ENCODE measurements at regions not wholly inside any gene's neighbourhood (a gene's known extent, or its start where the extent isn't known, plus 50 kb on each side); places are given as distances from the start of the nearest gene placed in this dataset.
"Not testable (repeated sequence)": the region's sequence is repeated elsewhere in the genome, so short reads cannot be mapped to it uniquely, and the experiment has no call there.

DNA sequence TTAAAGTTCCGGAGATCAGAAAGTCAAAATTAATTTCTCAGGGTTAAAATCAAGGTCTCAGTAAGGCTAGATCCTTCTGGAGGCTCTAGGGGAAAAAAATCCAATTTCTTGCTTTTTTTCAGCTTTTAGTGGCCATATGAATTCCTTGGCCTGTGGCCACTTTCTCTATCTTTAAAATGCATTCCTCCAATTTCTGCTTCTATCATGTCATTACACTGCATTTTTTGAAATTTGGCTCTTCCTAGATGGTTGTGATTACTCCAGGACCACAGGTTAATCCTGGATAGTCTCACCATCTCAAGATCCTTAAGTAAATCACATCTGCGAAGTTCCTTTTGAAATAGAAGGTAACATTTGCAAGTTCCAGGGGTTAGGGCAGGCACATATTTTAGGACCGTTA, 1294.9 kb upstream of the CITED2 start:
- no peak for DNase-seq

DNA sequence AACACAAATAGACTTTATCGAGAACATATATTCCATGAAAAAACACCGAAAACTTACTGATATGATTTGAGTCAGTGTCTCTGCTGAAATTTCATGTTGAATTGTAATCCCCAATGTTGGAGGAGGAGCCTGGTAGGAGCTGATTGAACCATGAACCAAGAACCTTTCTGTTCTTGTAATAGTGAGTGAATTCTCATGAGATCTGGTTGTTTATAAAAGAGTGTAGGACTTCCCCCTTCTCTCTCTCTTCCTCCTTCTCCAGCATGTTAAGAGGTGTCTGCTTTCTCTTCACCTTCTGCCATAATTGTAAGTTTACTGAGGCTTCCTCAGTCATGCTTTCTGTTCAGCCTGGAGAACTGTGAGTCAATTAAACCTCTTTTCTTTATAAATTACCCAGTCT, 1289.3 kb upstream of the CITED2 start:
- DNase-seq, result no peak

DNA sequence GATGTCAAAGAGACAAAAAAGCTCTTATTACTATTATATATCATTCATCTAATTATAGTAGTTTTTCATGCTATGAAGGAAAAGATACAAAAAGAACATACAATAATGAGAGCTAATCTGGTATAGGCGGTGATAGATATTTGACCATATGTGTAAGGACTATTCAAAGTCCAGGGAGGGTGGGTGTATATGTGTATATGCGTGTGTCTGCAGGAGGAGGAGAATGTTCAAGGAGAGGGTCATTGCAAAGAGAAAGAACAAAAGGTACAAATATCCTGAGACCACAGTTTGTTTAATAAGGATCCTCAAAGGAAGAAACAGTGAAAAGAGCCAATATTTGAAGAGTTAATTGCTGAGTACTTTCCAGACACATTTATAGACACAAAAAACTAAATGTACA, 1288.6 kb upstream of the CITED2 start:
- no peak for DNase-seq

DNA sequence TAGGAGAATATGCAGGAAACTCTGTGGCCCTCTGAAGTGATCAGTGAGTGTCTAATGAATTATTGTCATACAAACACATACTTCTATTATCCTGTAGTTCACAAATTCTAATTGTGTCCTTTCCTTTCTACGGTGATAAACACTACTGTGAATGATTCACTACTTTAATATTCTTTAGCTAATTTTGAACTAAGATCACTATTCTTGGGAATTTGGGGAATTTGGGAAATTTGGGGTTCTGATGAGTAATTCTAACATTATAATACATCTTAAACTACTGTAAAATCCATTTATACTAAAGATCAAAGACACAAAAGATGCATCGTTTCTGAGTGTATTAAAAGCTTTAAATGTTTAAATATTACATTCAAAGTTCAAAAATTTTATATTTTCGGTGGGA, 1287.2 kb upstream of the CITED2 start:
- no peak for DNase-seq

DNA sequence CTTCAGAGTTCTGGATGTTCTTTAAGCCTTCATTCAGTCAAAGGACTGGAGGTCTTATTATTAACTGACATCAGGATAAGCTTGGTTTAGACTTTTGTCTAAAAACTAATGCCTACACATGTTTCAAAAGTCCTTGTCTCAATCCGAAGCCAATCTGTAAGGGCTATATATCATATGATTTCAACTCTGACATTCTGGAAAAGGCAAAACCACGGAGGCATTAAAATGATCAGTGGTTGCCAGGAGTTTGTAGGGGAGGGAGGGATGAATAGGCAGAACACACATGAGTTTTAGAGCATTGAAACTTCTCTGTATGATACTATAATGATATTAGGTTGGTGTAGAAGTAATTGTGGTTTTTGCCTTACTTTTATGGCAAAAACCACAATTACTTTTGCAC, 1285.8 kb upstream of the CITED2 start:
- no peak for DNase-seq

DNA sequence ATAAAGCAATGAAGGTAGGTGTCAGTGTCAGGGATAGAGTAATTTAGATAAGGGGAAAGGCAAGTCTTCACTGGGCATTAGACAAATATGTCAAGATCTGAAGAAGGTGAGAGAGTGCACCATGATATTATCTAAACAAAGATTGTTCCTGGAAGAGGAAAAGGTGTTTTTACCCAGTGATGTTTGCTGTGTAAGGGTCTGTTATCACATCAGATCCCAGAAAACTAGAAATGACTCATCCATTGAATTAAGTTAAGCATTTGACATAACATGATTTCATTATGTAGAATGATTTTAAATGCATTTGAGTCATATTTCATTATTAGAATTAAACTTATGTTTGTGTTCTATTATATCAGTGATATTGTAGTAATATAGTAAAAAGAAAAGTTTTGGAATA, 1279.5 kb upstream of the CITED2 start:
- no peak for DNase-seq

DNA sequence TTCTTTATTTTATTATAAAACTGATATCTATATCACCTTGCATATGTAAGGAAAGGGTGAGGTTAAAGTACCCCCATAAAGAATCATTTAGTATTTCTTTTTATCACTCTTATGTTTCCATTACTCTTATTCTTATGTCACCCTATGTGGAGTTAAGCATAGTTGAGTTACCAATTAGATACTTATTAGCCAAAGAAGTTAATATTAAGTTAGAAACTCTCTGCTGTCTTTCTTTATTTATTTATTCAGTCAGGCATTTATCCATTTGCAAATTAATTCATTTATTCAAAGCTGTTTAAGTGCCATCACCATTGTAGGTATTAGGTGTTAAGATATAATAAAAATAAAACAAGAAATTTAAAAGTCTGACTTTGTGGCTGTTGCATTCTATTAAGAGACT, 1279.1 kb upstream of the CITED2 start:
- no peak for DNase-seq

DNA sequence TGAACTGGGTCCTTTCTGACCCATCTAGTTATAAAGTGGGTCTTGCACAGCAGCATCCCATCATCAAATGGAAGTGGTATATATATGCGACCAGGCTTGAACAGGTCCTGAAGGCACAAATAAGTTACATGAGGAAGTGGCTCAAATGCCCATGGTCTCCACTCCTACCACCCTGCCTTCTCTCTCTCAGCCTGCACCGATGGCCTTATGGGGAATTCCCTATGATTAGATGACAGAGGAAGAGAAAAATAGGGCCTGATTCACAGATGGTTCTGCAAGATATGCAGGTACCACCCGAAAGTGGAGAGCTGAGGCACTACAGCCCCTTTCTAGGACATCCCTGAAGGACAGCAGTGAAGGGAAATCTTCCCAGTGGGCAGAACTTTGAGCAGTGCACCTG, 1275.1 kb upstream of the CITED2 start:
- not testable (repeated sequence) for DNase-seq

DNA sequence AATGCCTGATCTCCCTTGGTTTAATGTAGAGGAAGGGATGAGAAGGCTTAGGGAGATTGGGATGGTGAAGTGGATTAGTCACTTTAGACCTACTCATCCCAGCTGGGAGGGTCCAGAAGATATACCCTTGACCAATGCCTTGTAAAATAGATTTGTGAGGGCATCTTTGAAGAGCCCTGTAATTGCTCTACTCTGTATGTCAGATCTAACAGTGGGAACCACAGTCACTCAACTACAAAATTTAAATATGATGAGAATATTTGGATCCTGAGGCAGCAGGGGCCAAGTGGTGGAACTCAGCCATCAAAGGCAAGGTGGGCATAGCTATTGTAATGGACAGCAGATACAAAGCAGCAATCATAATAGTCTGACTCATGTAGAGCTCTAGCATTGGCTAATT, 1272.9 kb upstream of the CITED2 start:
- not testable (repeated sequence) for DNase-seq

DNA sequence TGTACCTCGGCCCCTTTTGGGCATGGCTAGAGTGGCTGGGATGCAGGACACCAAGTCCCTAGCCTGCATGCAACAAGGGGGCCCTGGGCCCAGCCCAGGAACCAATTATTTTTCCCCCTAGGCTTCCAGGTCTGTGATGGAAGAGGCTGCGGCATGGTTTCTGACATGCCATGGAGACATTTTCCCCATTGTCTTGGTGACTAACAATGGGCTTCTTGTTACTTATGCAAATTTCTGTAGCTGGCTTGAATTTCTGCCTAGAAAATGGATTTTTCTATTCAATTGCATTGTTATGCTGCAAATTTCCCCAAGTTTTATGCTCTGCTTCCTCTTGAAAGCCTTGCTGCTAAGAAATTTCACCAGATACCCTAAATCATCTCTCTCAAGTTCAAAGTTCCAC, 1269.6 kb upstream of the CITED2 start:
- no peak for DNase-seq

DNA sequence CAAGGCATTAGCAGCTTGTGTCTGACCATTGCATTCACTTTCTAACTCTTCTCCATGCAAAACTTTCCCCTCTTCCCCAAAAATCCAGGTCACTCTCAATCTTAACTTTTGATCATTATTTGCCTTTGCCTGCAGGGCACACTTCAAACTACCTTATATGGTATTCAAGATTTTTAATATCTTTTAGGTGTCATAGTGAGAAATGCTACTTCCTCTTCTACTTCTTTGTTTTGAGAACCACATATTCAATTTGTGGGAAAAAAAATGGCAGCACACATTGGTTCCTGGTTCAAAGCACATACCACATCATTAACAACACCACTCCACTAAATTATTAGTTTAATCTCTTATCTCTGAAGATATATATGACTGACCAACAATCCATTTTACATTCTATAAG, 1267.0 kb upstream of the CITED2 start:
- no peak for DNase-seq

DNA sequence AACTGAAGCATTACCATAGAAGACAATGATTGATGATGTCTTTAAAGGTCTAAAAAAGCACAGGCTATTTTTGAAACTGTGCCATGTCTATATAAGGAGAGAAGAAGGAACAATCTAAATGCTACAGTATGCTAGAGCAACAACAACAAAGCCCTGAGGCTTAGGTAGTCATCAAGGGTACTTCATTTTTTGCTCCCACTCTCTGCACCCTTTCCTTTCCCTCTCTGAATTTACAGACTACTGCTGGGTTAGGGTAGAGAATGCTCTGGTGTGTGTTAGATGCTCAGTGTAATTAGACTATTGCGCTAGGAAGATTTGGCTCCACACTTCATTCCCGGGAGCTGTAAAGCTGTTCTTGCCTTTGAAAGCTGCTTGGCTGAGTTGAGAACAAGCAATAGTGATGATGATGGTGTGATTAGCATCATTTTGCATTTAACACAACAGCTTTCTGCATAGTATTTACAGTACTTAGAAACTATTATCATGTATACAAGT, 1262.5 kb upstream of the CITED2 start:
- DNase-seq, result peak; percentile 19

DNA sequence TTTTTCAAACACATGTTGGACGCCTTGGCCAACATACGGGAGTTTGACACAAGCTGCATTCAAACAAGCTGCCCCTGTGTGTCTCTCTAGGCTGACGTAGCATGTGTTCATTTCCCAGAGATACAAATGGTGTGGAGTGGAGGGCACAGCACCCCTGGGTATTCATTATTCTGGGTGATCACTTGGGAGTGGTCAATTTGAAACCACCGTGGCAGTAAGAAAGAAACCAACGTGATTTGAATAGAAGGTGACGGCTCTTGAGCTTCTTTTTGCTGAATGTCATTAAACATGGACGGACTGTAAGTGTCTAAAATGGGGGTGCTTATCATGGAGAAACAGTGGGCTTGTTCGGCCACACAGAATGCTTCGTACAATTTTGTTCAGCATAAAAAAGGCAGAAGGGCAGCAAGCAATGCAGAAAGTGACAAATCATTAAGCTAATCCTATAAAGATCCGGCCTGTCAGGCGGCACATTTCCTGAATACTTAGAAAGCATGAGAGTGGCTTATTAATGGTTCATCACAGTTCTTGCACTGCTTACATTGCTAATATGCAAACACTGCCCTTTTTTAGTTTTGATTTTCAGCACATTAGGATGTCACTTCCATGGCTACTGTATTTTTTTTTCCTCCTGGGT, 1261.9 kb upstream of the CITED2 start:
- DNase-seq, result peak; percentile 23

DNA sequence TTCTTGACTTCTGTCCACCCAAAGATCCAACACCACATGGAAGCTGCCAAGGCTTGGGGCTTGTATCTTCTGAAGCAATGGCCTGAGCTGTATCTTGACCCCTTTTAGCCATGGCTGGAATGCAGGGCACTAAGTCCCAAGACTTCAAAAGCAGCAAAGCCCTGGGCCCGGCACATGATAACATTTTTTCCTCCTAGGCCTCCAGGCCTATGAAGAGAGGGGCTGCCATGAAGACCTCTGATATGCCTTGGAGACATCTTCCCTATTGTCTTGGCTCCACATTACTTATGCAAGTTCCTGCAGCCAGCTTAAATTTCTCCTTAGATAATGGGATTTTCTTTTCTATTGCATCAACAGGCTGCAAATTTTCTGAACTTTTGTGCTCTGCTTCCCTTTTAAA, 1252.6 kb upstream of the CITED2 start:
- no peak for DNase-seq

DNA sequence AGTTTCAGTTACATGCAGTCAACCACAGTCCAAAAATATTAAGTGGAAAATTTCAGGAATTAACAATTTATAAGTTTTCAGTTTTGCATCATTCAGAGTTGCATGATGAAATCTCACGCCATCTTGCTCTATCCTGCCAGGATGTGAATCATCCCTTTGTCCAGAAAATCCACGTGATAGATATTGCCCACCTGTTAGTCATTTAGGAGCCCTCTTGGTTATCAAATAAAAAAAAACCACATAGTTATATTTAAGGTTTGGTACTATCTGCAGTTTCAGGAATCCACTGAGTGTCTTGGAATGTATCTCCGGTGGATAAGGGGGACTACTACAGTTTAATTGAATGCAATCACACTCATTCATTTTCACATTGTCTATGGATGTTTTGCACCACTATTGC, 1249.0 kb upstream of the CITED2 start:
- DNase-seq, result no peak

DNA sequence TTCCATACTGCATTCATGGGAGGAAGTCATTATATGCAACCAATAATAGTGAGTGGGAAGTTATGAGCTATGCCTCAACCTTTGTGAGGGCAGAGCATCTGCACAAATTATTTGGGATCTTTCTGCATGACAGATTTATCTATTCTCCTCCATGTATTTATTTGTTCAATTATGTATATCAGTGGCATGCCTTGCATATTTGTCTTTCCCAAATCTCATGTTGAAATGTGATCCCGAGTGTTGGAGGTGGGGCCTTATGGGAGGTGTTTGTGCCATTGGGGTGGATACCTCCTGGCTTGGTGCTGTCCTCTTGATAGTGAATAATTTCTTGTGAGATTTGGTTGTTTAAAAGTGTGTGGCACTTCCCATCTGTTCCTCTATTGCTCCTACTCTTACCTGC, 1246.0 kb upstream of the CITED2 start:
- DNase-seq, result no peak

DNA sequence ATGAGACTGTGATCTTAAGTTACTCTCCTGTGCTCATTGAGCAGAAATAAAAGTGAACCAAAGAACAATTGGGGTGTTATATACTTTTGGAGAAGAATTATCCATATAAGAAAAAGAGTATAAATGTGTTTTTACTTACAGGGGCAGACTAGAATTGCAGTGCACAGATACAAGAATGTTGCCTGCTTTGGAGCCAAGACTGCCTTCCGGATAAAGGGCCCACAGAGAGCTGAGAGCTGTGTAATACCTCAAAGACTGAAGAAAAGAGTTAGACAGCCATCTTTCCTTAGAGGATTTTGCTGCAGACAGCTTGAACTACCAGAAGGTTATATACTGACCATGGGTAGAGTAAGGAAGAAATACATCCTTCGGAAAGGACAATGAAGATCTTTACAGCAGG, 1235.5 kb upstream of the CITED2 start:
- no peak for DNase-seq

DNA sequence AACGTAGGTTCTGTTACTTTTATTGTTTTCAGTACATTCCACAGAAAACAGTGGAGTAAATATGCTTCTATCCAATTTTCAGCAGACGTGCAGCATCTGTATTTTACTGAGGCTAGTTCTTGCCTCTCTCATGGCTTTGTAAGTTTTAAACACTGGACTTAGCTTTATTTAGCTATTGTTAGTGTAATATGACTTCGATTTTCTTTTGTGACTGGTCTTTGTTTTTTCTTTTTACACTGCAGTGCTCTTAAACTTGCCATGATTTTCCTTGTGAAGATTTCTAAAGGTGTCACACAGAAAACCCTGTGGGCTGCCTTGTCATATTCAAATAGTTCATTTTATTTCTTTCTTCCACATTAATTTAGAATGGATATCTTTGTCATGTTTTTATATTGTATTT, 1234.9 kb upstream of the CITED2 start:
- DNase-seq, result no peak

DNA sequence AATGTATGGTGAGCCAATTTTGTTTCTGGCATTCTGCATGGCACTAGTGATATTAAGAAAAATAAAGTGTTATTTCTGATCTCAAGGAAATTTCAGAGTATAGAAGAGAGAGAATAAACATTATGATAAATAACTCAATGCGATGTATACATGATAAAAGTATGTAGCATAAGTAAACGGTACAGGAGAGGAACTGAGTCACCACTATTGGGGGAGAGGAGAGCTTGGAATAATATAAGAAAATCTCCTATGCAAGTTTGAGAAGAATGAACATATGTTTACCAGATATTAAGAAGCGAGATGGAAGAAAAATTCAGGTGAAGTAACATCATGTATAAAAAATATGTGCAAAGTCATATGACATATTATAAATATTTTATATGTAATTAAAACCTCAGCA, 1230.3 kb upstream of the CITED2 start:
- DNase-seq, result no peak

DNA sequence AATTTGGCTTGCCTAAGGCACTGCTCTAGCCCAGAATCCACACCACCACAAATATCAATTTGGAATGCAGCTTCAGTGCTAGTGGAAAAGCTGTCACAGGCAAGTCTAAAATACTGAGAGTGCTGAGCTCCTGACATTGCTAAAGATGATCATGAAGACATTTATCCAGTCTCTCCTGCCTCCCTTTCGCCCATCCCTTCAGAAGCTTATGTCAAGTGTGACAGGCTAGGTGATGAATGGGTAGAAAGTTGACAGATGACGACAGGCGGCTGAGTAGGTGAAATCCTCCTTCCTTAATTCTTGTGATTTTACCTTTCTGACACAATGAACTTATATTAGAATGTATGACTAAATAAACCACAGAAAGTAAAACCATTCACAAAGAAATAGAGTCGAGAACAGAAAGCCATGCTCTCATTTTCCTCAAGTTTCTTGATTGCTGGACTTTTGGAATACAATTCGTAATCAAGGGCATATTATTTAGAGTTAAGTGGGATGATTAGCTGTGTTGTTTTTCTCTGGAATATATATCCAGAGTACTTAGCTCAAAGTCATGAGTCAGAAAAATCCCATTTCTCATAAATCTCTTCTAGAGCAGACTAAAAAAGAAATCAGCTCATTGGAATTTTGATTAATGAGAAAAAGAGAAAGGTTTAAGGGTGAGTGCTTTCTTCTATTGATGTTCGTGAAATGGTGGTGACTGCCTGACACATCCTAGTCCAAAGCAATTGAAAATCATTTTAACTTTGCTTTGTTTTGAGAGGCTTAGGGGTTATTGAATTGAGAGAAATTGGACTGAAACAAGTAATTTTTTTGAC, 1228.2 kb upstream of the CITED2 start:
- DNase-seq, result no peak

DNA sequence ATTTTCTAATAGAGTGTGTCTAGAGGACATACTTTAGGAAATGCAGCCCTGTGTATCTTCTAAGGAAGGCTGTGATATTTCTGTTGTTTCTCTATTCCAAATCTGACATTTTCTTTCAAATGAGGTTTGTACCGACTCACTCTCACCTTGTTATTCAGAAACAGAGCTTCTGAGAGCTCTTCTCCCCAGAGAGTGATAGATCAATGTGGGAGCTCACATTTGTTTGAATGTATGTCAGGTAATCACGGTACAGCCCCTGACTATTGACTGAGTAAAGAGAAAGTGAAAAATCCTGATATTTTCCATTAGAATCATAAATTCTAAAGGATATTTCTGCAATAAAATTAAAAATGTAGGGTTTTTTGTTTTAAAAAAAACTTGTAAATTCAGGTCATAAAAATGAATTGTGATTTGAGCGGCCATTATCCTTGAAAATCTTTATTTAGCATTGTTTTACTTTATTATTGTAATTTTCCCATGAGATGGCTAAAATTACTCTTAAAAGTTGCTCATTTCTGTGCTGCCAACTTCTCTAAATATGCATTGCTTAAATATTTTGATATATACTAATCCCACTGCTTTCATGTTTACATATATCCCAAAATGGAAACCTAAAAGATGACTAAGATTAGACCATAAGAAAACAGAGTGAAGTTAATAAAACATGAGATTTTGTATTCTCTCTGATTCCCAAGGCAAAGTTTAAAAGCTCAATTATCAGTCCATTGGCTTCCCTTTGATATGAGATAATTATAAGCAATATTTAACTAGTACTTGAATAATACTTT, 1226.8 kb upstream of the CITED2 start:
- DNase-seq, result no peak

DNA sequence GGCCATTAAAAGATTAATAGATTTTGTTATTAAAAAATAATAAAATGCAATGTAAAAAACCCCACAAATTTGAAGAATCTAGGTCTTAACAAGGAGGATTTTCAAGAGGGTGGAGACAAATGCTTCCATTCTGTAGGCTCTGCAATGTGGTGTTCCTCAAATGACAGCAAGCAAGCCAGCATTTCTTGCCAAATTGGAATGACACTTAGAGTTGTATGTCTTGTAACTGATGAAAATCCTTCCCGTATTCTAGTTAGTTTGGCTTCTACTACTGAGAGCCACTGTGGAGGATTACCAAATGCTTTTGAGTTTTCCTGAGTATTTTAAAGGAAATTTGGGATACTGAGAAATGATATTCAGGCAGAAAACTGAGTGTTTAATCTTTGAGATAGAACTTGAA, 1225.5 kb upstream of the CITED2 start:
- no peak for DNase-seq

DNA sequence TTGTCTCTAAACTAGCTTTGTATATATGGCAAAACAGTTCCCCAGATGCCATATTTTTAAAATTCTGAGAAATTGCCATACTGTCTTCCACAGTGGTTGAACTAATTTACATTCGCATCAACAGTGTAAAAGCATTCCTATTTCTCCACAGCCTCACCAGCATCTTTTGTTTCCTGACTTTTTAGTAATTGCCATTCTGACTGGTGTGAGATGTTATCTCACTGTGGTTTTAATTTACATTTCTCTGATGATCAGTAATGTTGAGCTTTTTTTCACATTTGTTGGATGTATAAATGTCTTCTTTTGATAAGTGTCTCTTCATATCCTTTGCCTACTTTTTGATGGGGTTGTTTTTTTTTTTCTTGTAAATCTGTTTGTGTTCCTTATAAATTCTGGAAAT, 1222.7 kb upstream of the CITED2 start:
- no peak for DNase-seq
